HEK293T (cell line): ENCODE measurements at regions not wholly inside any gene's neighbourhood (a gene's known extent, or its start where the extent isn't known, plus 50 kb on each side); places are given as distances from the start of the nearest gene placed in this dataset.

Experiments
- CTCF ChIA-PET: fragments of 350-600 bp; formaldehyde crosslinking; extraction: SDS; loops from one replicate; lab custom pipeline; 2021; ENCODE audit warnings: antibody characterized with exemption, inconsistent platforms; lab: Yijun Ruan, JAX
- POLR2A ChIA-PET: fragments of 350-600 bp; formaldehyde crosslinking; extraction: SDS; loops from one replicate; lab custom pipeline; 2020; ENCODE audit warnings: antibody characterized with exemption, inconsistent platforms; lab: Yijun Ruan, JAX
- DNase-seq: peaks from one replicate; pipeline ENCODE4 v3.0.0; 2012; ENCODE audit warnings: mixed read lengths; ENCODE audit errors: extremely low spot score
- ARNT ChIP-seq: fragments of 450-650 bp; IDR thresholded peaks from 2 replicates; pipeline ENCODE4 v1.6.1; 2017; ENCODE audit warnings: mild to moderate bottlenecking
- BHLHE40 ChIP-seq: fragments of 450-650 bp; IDR thresholded peaks from 2 replicates; pipeline ENCODE4 v1.6.1; 2016; ENCODE audit warnings: mild to moderate bottlenecking, moderate library complexity, borderline replicate concordance
- CTBP1 ChIP-seq: fragments of 450-650 bp; IDR thresholded peaks from 2 replicates; pipeline ENCODE4 v1.6.1; 2016; ENCODE audit warnings: borderline replicate concordance
- ELF4 ChIP-seq: fragments of 450-650 bp; IDR thresholded peaks from 2 replicates; pipeline ENCODE4 v1.6.1; 2017; ENCODE audit warnings: antibody characterized with exemption
- FOXA1 ChIP-seq: fragments of 450-650 bp; IDR thresholded peaks from 2 replicates; pipeline ENCODE4 v1.6.1; 2016; ENCODE audit warnings: mild to moderate bottlenecking
- FOXK2 ChIP-seq: fragments of 450-650 bp; IDR thresholded peaks from 2 replicates; pipeline ENCODE4 v1.6.1; 2016; ENCODE audit warnings: mild to moderate bottlenecking
- FOXM1 ChIP-seq: fragments of 450-650 bp; IDR thresholded peaks from 2 replicates; pipeline ENCODE4 v1.6.1; 2017; ENCODE audit warnings: mild to moderate bottlenecking, borderline replicate concordance
- HDGF ChIP-seq: fragments of 450-650 bp; IDR thresholded peaks from 2 replicates; pipeline ENCODE4 v1.6.1; 2017; ENCODE audit warnings: antibody characterized with exemption, borderline replicate concordance
- L3MBTL2 ChIP-seq: fragments of 450-650 bp; conservative IDR thresholded peaks from 2 replicates; pipeline ENCODE4 v1.6.1; 2016; ENCODE audit warnings: mild to moderate bottlenecking
- LEF1 ChIP-seq: fragments of 450-650 bp; IDR thresholded peaks from 2 replicates; pipeline ENCODE4 v1.6.1; 2017; ENCODE audit warnings: mild to moderate bottlenecking, borderline replicate concordance
- NFRKB ChIP-seq: fragments of 450-650 bp; IDR thresholded peaks from 2 replicates; pipeline ENCODE4 v1.6.1; 2016; ENCODE audit warnings: mild to moderate bottlenecking, moderate library complexity
- SP1 ChIP-seq: fragments of 450-650 bp; IDR thresholded peaks from 2 replicates; pipeline ENCODE4 v1.6.1; 2017
- SUZ12 ChIP-seq: fragments of 450-650 bp; IDR thresholded peaks from 2 replicates; pipeline ENCODE4 v1.6.1; 2016; ENCODE audit warnings: mild to moderate bottlenecking
- TARDBP ChIP-seq: fragments of 450-650 bp; IDR thresholded peaks from 2 replicates; pipeline ENCODE4 v1.6.1; 2016
- ZNF384 ChIP-seq: fragments of 450-650 bp; IDR thresholded peaks from 2 replicates; pipeline ENCODE4 v1.6.1; 2016
- TF ChIP-seq, protein P1 (sequence below): fragments of 450-650 bp; IDR thresholded peaks from 2 replicates; pipeline ENCODE4 v1.6.1; 2016

DNA sequence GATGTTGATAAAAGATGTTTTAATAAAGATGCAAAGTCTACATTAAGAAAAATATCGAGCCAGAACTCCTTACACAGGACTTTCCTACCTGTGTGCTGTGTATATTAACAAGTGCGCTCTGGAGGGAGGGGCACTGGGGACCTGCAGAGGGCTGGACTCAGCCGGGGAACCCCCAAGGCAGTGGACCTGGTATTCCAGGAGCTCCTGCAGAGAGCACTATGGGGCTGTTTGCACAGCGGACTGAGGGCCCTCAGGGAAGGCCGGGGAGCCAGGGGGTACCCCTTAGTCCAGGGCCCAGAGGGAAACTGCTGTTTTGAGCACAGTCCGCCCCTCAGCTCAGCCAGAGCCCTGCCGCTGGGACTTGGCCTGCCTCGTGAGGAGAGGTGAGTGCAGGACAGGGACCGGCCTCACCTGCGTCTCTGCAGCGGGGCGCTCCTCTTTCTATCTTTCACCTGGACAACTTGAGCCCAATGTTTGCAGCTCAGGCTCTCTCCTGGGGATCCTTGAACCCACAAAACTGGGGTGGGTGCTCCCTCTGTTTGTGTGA, 168.4 kb downstream of the ARL4C start:
- TF ChIP-seq CTBP1 (no peak), FOXA1 (no peak)
- ChIA-PET CTCF (no interaction called here), POLR2A (no interaction called here)
- DNase-seq, result no peak

DNA sequence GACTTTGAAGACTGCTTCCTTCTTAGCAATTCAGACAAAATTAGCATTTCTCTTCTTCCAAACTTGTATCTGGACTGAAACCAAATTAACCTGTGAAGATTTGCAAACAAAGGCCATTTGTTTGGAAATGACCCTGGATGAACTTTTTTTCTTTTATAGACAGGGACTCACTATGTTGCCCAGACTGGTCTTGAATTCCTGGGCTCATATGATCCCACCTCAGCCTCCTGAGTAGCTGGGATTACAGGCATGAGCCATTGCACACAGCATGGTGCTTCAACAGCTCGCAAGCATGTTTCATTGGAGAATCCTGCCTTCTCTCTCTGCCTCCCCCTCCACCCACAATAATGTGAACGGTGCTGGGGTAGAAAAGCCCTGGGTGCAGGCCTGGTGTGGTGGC, 170.2 kb downstream of the ARL4C start:
- TF ChIP-seq FOXM1 (no peak), FOXA1 (no peak), CTBP1 (no peak), HDGF (no peak)
- POLR2A ChIA-PET, result no interaction called here
- CTCF ChIA-PET, result no interaction called here
- DNase-seq, result no peak

DNA sequence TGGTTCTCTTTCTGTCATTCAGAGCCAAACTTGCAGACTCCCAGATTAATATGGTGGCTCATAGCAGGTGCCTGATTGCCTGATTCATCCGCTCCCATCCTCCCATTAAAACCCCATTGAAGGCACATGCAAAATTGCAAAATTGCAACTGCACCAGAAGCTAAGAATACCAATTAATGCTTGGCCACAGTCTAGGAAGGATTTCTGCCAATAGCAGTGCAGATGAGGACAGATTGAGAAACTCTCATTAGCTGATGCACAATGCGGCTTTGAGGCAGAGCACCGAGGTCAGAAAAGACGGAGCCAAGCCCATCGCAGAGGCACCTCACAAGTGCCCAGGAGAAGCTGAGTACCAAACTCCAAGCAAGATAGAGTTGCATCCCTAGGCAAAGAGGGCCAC, 172.8 kb downstream of the ARL4C start:
- no peak for TF ChIP-seq FOXA1
- ChIA-PET POLR2A (no interaction called here), CTCF (no interaction called here)
- DNase-seq, result no peak

DNA sequence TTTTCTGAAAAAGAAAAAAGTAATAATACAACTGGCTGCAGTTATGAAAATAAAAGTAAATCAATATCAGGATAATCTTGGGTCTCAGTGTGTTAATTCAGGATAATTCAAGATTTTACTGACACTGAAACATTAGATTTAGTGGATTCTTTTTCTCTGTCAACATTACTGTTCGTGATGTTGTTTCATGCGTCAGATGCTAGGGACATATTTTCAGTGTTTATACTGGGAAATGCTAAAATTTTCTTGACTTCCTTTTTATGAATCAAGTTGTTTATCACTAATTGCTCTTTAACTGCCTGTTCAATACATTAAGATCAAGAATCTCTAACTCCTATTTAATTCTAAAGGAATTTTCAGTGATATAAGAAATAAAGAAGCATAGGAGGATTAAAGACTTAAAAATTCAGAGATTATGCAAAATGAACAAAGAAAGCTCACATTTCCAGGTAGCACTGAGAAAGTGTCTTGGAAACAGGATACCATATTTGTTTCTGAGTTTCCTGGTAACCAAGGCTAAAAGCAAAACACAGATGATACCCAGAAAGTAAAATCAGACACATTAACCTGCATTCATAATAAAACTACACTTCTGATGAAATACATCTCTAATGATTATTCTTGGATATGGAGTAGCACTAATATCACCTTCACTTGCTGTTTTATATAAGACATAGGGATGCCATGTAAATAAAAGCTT, 174.0 kb downstream of the ARL4C start:
- no peak for DNase-seq
- CTCF ChIA-PET, result no interaction called here
- TF ChIP-seq TARDBP (no peak), ZNF384 (no peak), CTBP1 (no peak), NFRKB (no peak), HDGF (no peak), BHLHE40 (no peak), LEF1 (no peak), ELF4 (no peak), ARNT (no peak), FOXM1 (no peak), SP1 (no peak), FOXK2 (no peak), SUZ12 (no peak), FOXA1 (no peak), L3MBTL2 (no peak)
- TF ChIP-seq, protein P1, sequence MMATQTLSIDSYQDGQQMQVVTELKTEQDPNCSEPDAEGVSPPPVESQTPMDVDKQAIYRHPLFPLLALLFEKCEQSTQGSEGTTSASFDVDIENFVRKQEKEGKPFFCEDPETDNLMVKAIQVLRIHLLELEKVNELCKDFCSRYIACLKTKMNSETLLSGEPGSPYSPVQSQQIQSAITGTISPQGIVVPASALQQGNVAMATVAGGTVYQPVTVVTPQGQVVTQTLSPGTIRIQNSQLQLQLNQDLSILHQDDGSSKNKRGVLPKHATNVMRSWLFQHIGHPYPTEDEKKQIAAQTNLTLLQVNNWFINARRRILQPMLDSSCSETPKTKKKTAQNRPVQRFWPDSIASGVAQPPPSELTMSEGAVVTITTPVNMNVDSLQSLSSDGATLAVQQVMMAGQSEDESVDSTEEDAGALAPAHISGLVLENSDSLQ, result no peak
- POLR2A ChIA-PET, result no interaction called here

DNA sequence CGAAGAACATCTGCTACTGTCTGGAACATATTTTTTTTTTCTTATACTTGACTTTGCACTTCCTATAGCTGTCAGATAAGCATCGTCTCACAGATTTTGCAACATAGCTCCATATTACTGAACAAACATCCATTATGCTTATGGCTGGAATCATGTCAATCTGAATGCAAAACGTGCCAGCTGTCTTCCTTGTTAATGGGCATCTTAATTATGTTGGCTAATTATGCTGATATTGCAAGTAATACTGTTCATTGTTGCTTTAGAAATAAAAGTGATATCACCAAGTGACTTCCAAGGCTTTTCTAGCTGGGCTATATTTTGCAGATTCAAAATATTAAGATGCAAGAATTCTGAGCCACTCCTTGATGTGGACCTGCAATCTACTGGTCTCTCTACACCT, 176.8 kb downstream of the ARL4C start:
- DNase-seq, result no peak
- TF ChIP-seq FOXA1 (no peak), ZNF384 (no peak), FOXM1 (no peak), LEF1 (no peak), CTBP1 (no peak)
- TF ChIP-seq, protein P1, result no peak
- ChIA-PET CTCF (no interaction called here), POLR2A (no interaction called here)

DNA sequence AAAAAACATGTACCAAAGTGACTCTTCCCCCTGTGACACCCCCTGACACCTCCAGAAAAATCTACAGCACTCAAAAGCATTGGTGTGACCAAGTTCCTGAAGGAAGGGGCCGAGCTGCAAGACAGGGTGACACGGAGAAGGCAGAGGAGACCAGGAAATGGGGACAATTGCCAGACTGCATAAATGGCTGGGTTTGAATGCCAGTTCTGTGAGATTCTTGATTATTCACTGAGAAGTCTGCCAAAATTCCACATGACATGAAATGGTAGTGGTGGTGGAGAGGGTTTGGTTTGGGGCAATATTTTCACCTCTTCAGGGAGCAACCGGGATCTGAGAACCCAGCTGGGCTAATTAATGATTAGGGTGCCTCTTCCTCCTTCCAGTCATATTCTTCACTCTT, 178.5 kb downstream of the ARL4C start:
- no peak for TF ChIP-seq ELF4
- TF ChIP-seq SP1, result no peak
- no peak for TF ChIP-seq SUZ12
- TF ChIP-seq ARNT, result no peak
- TF ChIP-seq HDGF, result no peak
- no peak for TF ChIP-seq NFRKB
- ChIA-PET POLR2A (no interaction called here), CTCF (no interaction called here)
- DNase-seq, result no peak

DNA sequence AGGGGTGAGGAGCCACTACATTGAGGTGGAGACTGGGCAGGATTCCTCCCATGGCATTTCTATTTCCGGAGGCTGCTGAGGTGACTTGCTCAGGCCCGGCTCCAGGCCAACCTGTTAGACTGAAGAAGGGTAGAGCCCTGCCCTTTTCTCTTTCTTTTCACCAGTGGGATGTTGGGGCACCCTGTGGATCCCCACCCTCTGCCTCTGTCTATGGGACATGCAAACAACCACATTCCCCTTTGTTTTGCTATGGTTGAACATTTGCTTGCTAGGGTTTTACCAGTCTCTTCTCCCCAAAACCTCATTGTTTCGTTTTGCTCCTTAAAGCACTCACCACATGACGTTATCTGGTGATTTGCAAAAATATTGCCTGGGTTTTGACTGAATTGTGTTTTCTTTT, 183.3 kb downstream of the ARL4C start:
- POLR2A ChIA-PET, result no interaction called here
- TF ChIP-seq CTBP1 (no peak), FOXK2 (no peak), FOXA1 (no peak), LEF1 (no peak), ARNT (no peak), ZNF384 (no peak)
- TF ChIP-seq, protein P1, result no peak
- DNase-seq, result no peak
- CTCF ChIA-PET, result no interaction called here
